H1 (cell line): ENCODE measurements at regions not wholly inside any gene's neighbourhood (a gene's known extent, or its start where the extent isn't known, plus 50 kb on each side); places are given as distances from the start of the nearest gene placed in this dataset.

Experiments
- CBX5 ChIP-seq: fragments of 300-800, 300-1000 bp; sonication (generic); IDR thresholded peaks from 2 replicates; pipeline ENCODE4 v1.7.1; 2016; ENCODE audit warnings: antibody characterized with exemption, low read length, low read depth
- EGR1 ChIP-seq: IDR thresholded peaks from 2 replicates; pipeline ENCODE4 v1.6.1; 2011; ENCODE audit warnings: low read depth, low read length, borderline replicate concordance
- MAFK ChIP-seq: IDR thresholded peaks from 2 replicates; pipeline ENCODE4 v1.6.1; 2012; ENCODE audit warnings: low read depth, mild to moderate bottlenecking, improper control_type of control experiment, low read length
- RBBP5 ChIP-seq: IDR thresholded peaks from 2 replicates; pipeline ENCODE4 v1.7.1; 2012; ENCODE audit warnings: low read depth, mild to moderate bottlenecking, inconsistent platforms, low read length, moderate library complexity, borderline replicate concordance
- ZNF274 ChIP-seq: IDR thresholded peaks from 2 replicates; pipeline ENCODE4 v1.7.0; 2012; ENCODE audit warnings: low read length, borderline replicate concordance; ENCODE audit errors: extremely low read depth

- TF ChIP-seq ZNF274 = no peak
- no peak for TF ChIP-seq EGR1
- no peak for TF ChIP-seq RBBP5
- TF ChIP-seq CBX5 = no peak
- TF ChIP-seq MAFK = no peak
Measured at GRCh38 chr5:45094876-45095440, 286.2 kb downstream of the MRPS30 start (continued).
